K562 (cell line): ENCODE measurements at regions not wholly inside any gene's neighbourhood (a gene's known extent, or its start where the extent isn't known, plus 50 kb on each side); places are given as distances from the start of the nearest gene placed in this dataset.

Source experiments
- ATAC-seq: fragments of 200-7000 bp; cut with Tn5 transposase; 3 replicates; pipeline ENCODE4 v1.9.1; 2020; ENCODE audit warnings: moderate library complexity
- BruUV-seq: library from RNA; stranded (reverse); fragments of 400-500 nt; replicated peaks from 2 replicates; lab custom pipeline; 2021; lab: Mats Ljungman, UMichigan
- CTCF ChIA-PET: fragments of 300-600 bp; formaldehyde crosslinking; extraction: SDS; loops from one replicate; lab custom pipeline; 2021; ENCODE audit warnings: low intra/inter-chr PET ratio; lab: Yijun Ruan, JAX
- POLR2A ChIA-PET: fragments of 300-600, 350-650 bp; sonication (Branson Sonifier 250); formaldehyde crosslinking; extraction: SDS; loops from one replicate; lab custom pipeline; 2021; ENCODE audit warnings: antibody characterized with exemption, inconsistent platforms; lab: Yijun Ruan, JAX
- DNase-seq, 4 experiments: peaks; one replicate each; pipeline versions ENCODE4 v3.0.0 to v3.0.0-alpha.2; 2011 to 2018; ENCODE audit warnings: low spot score in 3 of 4, mixed read lengths in 3 of 4; ENCODE audit errors: extremely low read depth in 1 of 4
- FAIRE-seq: peaks from 2 replicates; lab custom pipeline; 2011; peaks lifted over from hg19 to GRCh38; lab: Jason Lieb, UNC
- H2AFZ ChIP-seq: 2 replicates; pipeline ENCODE4 v1.6.0; 2011; ENCODE audit warnings: low read depth, low read length, control low read depth, inconsistent platforms
- H3K27ac ChIP-seq: fragments of 200-600 bp; 3 replicates; pipeline ENCODE4 v1.8.0; 2011; ENCODE audit warnings: low read depth, mild to moderate bottlenecking, control low read depth, inconsistent platforms, low read length, moderate library complexity, mixed read lengths; ENCODE audit errors: extremely low read depth
- H3K27me3 ChIP-seq, 2 experiments: fragments of 300-600 bp in 1 of 2; 2 replicates in 1 of 2; 3 replicates in 1 of 2; pipeline versions ENCODE4 v1.6.0 to v1.8.0; 2011; ENCODE audit warnings: inconsistent platforms in 2 of 2, low read length in 2 of 2, mild to moderate bottlenecking in 1 of 2, mixed read lengths in 1 of 2, moderate library complexity in 1 of 2; ENCODE audit not compliant: control insufficient read depth in 2 of 2, insufficient read depth in 2 of 2
- H3K36me3 ChIP-seq: fragments of 300-600 bp; 3 replicates; pipeline ENCODE4 v1.8.0; 2011; ENCODE audit warnings: mild to moderate bottlenecking, low read length, inconsistent platforms; ENCODE audit not compliant: control insufficient read depth, insufficient read depth
- H3K4me1 ChIP-seq, 2 experiments: fragments of 200-600 bp in 1 of 2; replicated peaks in 1 of 2; 2 replicates in 1 of 2; 3 replicates in 1 of 2; pipeline versions ENCODE4 v1.5.1 to v1.8.0; 2011; ENCODE audit warnings: inconsistent platforms in 2 of 2, low read length in 2 of 2, mild to moderate bottlenecking in 1 of 2, mixed read lengths in 1 of 2, moderate library complexity in 1 of 2; ENCODE audit not compliant: control insufficient read depth in 2 of 2, insufficient read depth in 2 of 2
- H3K4me2 ChIP-seq: 2 replicates; pipeline ENCODE4 v1.6.1; 2011; ENCODE audit warnings: low read length, control low read depth, inconsistent platforms, mixed read lengths; ENCODE audit not compliant: insufficient read depth
- H3K4me3 ChIP-seq: fragments of 200-600 bp; sonication (generic), shearing (Covaris generic); 2 replicates; pipeline ENCODE4 v1.5.1; 2016; ENCODE audit warnings: control low read depth, inconsistent platforms
- H3K79me2 ChIP-seq: fragments of 200-600 bp; 3 replicates; pipeline ENCODE4 v1.8.0; 2011; ENCODE audit warnings: low read length, inconsistent platforms; ENCODE audit not compliant: control insufficient read depth, insufficient read depth
- H3K9ac ChIP-seq, 2 experiments: 2 replicates each; pipeline versions ENCODE4 v1.6.0 to v1.6.1; 2011; ENCODE audit warnings: low read depth in 2 of 2, low read length in 2 of 2, control low read depth in 1 of 2, inconsistent platforms in 1 of 2, mild to moderate bottlenecking in 1 of 2, mixed read lengths in 1 of 2; ENCODE audit not compliant: insufficient read depth in 1 of 2
- H3K9me1 ChIP-seq: one replicate; pipeline ENCODE4 v1.6.0; 2011; ENCODE audit warnings: inconsistent platforms, mild to moderate bottlenecking, low read length, moderate library complexity; ENCODE audit not compliant: control insufficient read depth, insufficient read depth
- H3K9me3 ChIP-seq: replicated peaks from 2 replicates; pipeline ENCODE4 v1.5.1; 2011; ENCODE audit warnings: low read depth, low read length, inconsistent platforms; ENCODE audit not compliant: control insufficient read depth, insufficient read depth
- H4K20me1 ChIP-seq: replicated peaks from 2 replicates; pipeline ENCODE4 v1.6.1; 2011; ENCODE audit warnings: low read length, inconsistent platforms, mixed read lengths; ENCODE audit not compliant: control insufficient read depth, insufficient read depth
- ADNP ChIP-seq: fragments of 200-800 bp; sonication (Bioruptor generic); IDR thresholded peaks from 2 replicates; pipeline ENCODE4 v1.6.1; 2016; ENCODE audit warnings: missing genetic modification characterization, missing compliant biosample characterization
- ARNT ChIP-seq, 2 experiments: fragments of 450-650 bp; IDR thresholded peaks; 2 replicates each; pipeline ENCODE4 v1.6.1; 2016; ENCODE audit warnings: mild to moderate bottlenecking in 1 of 2
- GABPB1 ChIP-seq: sonication (generic); formaldehyde crosslinking; IDR thresholded peaks from 2 replicates; pipeline ENCODE4 v1.8.0; 2022; ENCODE audit warnings: mild to moderate bottlenecking, missing genetic modification reagents
- MEIS2 ChIP-seq: fragments of 450-650 bp; IDR thresholded peaks from 2 replicates; pipeline ENCODE4 v1.6.1; 2014; ENCODE audit warnings: mild to moderate bottlenecking; ENCODE audit not compliant: partially characterized antibody
- MYC ChIP-seq, 2 experiments: fragments of 250-450 bp in 1 of 2; sonication (Bioruptor Pico) in 1 of 2; IDR thresholded peaks; 2 replicates each; pipeline versions ENCODE4 v1.5.1 to v1.6.1; 2012 to 2021; ENCODE audit warnings: low read depth in 2 of 2, borderline replicate concordance in 1 of 2, improper control_type of control experiment in 1 of 2, low read length in 1 of 2, mild to moderate bottlenecking in 1 of 2, moderate library complexity in 1 of 2
- NUFIP1 ChIP-seq: fragments of 450-650 bp; IDR thresholded peaks from 2 replicates; pipeline ENCODE4 v1.6.1; 2018; ENCODE audit not compliant: partially characterized antibody
- RBM25 ChIP-seq: fragments of 200-400 bp; formaldehyde crosslinking; IDR thresholded peaks from 2 replicates; pipeline ENCODE4 v1.6.1; 2018; ENCODE audit warnings: low read length, low read depth, moderate library complexity; ENCODE audit not compliant: severe bottlenecking
- TCF7L2 ChIP-seq: fragments of 150-350 bp; IDR thresholded peaks from 2 replicates; pipeline ENCODE4 v1.6.1; 2016; ENCODE audit warnings: low read depth, mild to moderate bottlenecking, low read length, moderate library complexity
- ZEB2 ChIP-seq: fragments of 450-650 bp; IDR thresholded peaks from 2 replicates; pipeline ENCODE4 v1.6.1; 2016
- ZFX ChIP-seq: sonication (generic); formaldehyde crosslinking; IDR thresholded peaks from 2 replicates; pipeline ENCODE4 v1.8.0; 2022; ENCODE audit warnings: mild to moderate bottlenecking, missing genetic modification reagents, moderate library complexity
- ZNF121 ChIP-seq: sonication (generic); formaldehyde crosslinking; conservative IDR thresholded peaks from 2 replicates; pipeline ENCODE4 v1.8.0; 2022; ENCODE audit warnings: missing genetic modification reagents
- ZNF707 ChIP-seq: fragments of 250-450 bp; sonication (Bioruptor Pico); conservative IDR thresholded peaks from 2 replicates; pipeline ENCODE4 v1.8.0; 2022; ENCODE audit warnings: inconsistent platforms, mild to moderate bottlenecking, moderate library complexity
- WGBS: fragments of 100-300 bp; shearing (Covaris generic); methylation state at CpG from one replicate; pipeline ENCODE4 v1.1.6; 2016; ENCODE audit warnings: low coverage, mixed read lengths; ENCODE audit not compliant: insufficient coverage; ENCODE audit errors: missing lambda C conversion rate; 5-methylcytosine and 5-hydroxymethylcytosine counted together
- in situ Hi-C: fragments of 300-500 bp; cut with MboI; formaldehyde crosslinking; loops from 4 replicates; pipeline ENCODE4 v1.15.0; 2018; ENCODE audit warnings: inconsistent platforms, mixed read lengths
- intact Hi-C: fragments of 100-400 bp; cut with micrococcal nuclease; formaldehyde crosslinking; loops from 2 replicates; pipeline ENCODE4 v1.14.2; 2022
- TF ChIP-seq, protein P1 (sequence below): fragments of 250-450 bp; sonication (Bioruptor Pico); IDR thresholded peaks from 2 replicates; pipeline ENCODE4 v1.8.0; 2021; ENCODE audit warnings: mild to moderate bottlenecking, moderate library complexity
- TF ChIP-seq, protein P2 (sequence below): fragments of 250-450 bp; sonication (Bioruptor Pico); IDR thresholded peaks from 2 replicates; pipeline ENCODE4 v1.8.0; 2022; ENCODE audit warnings: moderate library complexity, mild to moderate bottlenecking, inconsistent platforms

DNA sequence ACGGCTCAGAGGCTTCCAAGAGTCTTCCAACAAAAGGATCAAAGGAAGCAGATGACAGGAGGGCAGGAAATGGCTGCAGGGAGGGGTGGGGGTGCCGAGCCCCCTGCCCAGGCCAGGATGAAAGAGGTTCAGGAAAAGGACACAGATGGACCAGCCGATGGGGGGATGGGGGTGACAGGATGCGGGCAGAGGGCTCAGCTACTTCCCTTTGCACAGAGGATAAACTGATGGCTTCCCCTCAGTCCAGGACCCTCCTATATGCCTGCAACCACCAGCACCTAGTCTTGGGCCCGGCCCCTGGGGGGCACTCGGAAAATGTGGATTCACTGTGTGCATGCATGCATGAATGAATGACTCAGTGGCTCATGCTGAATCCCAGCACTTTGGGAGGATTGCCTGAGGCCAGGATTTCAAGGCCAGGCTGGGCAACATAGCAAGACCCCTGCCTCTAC is 148.2 kb downstream of the C9orf50 start:
- intact Hi-C loops = no loop called here
- CTCF ChIA-PET = no interaction called here
- no peak for FAIRE-seq

DNA sequence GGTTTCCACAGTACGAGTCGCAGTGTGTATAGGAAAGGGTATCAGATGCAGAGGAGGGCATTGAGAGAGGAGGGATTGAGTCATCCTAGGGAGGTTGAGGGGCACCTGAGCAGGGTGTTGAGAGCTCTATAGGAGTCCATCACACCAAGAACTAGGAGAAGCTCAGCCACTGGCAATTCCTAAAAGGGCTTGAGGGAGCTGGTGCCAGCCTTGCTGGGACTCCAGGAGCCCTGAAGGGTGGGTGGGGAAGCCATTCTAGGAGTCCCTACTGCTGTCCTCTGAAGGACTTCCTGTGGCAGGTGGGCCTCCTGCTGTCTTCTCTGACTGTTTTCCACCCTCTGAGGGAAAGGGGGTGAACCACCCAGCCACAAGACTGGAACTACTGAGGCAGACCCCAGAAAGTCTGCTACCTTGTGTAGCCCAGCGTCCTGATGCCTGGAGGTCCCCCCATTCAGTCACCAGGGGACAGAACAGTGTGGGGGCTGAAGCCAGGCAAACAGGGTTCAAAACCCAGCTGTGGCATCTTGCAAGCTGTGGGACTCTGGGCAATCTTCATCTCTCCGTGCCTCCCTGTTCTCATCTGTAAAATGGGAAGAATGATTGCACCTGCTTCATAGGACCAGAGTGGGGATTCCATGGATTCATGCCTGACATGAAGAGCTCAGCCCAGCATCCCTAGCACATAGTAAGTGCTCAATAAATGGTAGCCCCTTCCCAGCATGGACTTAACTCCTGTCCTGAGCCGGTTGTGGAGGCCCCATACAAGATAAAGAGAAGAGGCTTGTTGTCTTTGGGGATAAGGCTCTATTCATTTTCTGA is 149.5 kb downstream of the C9orf50 start:
- Histone ChIP-seq H3K36me3 (no peaks in the 10 kb centered on the region), H3K9ac (no peak overlapping the region), H3K27me3 (no peaks in the 10 kb centered on the region), H3K27ac (no peak overlapping the region), H2AFZ (no peak overlapping the region), H3K4me2 (no peak overlapping the region), H3K4me3 (no peak overlapping the region), H3K79me2 (no peaks in the 10 kb centered on the region), H3K9me1 (no peaks in the 10 kb centered on the region), H4K20me1 (no peaks in the 10 kb centered on the region), H3K4me1 (peaks cover 3 to 17% of the 10 kb centered on the region in 2 experiments), H3K9me3 (peaks cover 10% of the 10 kb centered on the region)
- intact Hi-C loops (no loop called here), in situ Hi-C loops (no loop called here)
- WGBS = 15% methylated on average over 4 of the region's 5 CpGs
- POLR2A ChIA-PET = no interaction called here
- CTCF ChIA-PET = no interaction called here
- DNase-seq = no peak
- FAIRE-seq = no peak
- ATAC-seq = no peak; the same call in 2 of the 3 replicates
- no TSS peak for BruUV-seq
- TF ChIP-seq ARNT (IDR thresholded peaks at IDR 0.05) (no peak), ZNF707 (no peak), TCF7L2 (no peak), MEIS2 (no peak), ADNP (tag) (peak; percentile 66; the same call in 1 of the 2 replicates), RBM25 (peak; percentile 59), ZEB2 (no peak), GABPB1 (no peak), ZFX (CRISPR knock-in tag) (0 out of 2 replicates have a peak, but pooled peaks have one; percentile 14), MYC (IDR thresholded peaks at IDR 0.05; ENCODE audit: low read depth, low read length) (no peak), MYC (CRISPR knock-in tag; IDR thresholded peaks at IDR 0.05; ENCODE audit: borderline replicate concordance, low read depth) (no peak)
- TF ChIP-seq, protein P1, sequence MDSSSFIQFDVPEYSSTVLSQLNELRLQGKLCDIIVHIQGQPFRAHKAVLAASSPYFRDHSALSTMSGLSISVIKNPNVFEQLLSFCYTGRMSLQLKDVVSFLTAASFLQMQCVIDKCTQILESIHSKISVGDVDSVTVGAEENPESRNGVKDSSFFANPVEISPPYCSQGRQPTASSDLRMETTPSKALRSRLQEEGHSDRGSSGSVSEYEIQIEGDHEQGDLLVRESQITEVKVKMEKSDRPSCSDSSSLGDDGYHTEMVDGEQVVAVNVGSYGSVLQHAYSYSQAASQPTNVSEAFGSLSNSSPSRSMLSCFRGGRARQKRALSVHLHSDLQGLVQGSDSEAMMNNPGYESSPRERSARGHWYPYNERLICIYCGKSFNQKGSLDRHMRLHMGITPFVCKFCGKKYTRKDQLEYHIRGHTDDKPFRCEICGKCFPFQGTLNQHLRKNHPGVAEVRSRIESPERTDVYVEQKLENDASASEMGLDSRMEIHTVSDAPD = no peak
- TF ChIP-seq, protein P2, sequence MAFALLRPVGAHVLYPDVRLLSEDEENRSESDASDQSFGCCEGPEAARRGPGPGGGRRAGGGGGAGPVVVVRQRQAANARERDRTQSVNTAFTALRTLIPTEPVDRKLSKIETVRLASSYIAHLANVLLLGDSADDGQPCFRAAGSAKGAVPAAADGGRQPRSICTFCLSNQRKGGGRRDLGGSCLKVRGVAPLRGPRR (CRISPR knock-in tag) = no peak

More for the DNA sequence above, 148.2 kb downstream of the C9orf50 start:
- Histone ChIP-seq H3K4me2 (no peak overlapping the region), H3K36me3 (no peaks in the 10 kb centered on the region), H3K9me1 (no peaks in the 10 kb centered on the region), H4K20me1 (no peaks in the 10 kb centered on the region), H3K9ac (no peak overlapping the region), H3K9me3 (peaks cover 10% of the 10 kb centered on the region), H3K27ac (no peak overlapping the region), H2AFZ (no peak overlapping the region), H3K4me3 (no peak overlapping the region), H3K4me1 (peaks cover 16 to 20% of the 10 kb centered on the region in 2 experiments), H3K79me2 (no peaks in the 10 kb centered on the region), H3K27me3 (no peaks in the 10 kb centered on the region)
- DNase-seq = no peak
- TF ChIP-seq NUFIP1 = no peak
- TF ChIP-seq ZNF121 (CRISPR knock-in tag) = peak; percentile 85
- ATAC-seq = no peak
- BruUV-seq = no TSS peak
- POLR2A ChIA-PET = no interaction called here
- in situ Hi-C loops = no loop called here
- WGBS = 42% methylated on average over 6 of the region's 6 CpGs
